K562 (cell line): ENCODE measurements at regions not wholly inside any gene's neighbourhood (a gene's known extent, or its start where the extent isn't known, plus 50 kb on each side); places are given as distances from the start of the nearest gene placed in this dataset.

Experiments used
- ATAC-seq: fragments of 200-7000 bp; cut with Tn5 transposase; 3 replicates; pipeline ENCODE4 v1.9.1; 2020; ENCODE audit warnings: moderate library complexity
- BruUV-seq: library from RNA; stranded (reverse); fragments of 400-500 nt; replicated peaks from 2 replicates; lab custom pipeline; 2021; lab: Mats Ljungman, UMichigan
- CTCF ChIA-PET: fragments of 300-600 bp; formaldehyde crosslinking; extraction: SDS; loops from one replicate; lab custom pipeline; 2021; ENCODE audit warnings: low intra/inter-chr PET ratio; lab: Yijun Ruan, JAX
- POLR2A ChIA-PET: fragments of 300-600, 350-650 bp; sonication (Branson Sonifier 250); formaldehyde crosslinking; extraction: SDS; loops from one replicate; lab custom pipeline; 2021; ENCODE audit warnings: antibody characterized with exemption, inconsistent platforms; lab: Yijun Ruan, JAX
- DNase-seq, 4 experiments: peaks; one replicate each; pipeline versions ENCODE4 v3.0.0 to v3.0.0-alpha.2; 2011 to 2018; ENCODE audit warnings: low spot score in 3 of 4, mixed read lengths in 3 of 4; ENCODE audit errors: extremely low read depth in 1 of 4
- FAIRE-seq: peaks from 2 replicates; lab custom pipeline; 2011; peaks lifted over from hg19 to GRCh38; lab: Jason Lieb, UNC
- H2AFZ ChIP-seq: 2 replicates; pipeline ENCODE4 v1.6.0; 2011; ENCODE audit warnings: low read depth, low read length, control low read depth, inconsistent platforms
- H3K27ac ChIP-seq: fragments of 200-600 bp; 3 replicates; pipeline ENCODE4 v1.8.0; 2011; ENCODE audit warnings: low read depth, mild to moderate bottlenecking, control low read depth, inconsistent platforms, low read length, moderate library complexity, mixed read lengths; ENCODE audit errors: extremely low read depth
- H3K27me3 ChIP-seq, 2 experiments: fragments of 300-600 bp in 1 of 2; 2 replicates in 1 of 2; 3 replicates in 1 of 2; pipeline versions ENCODE4 v1.6.0 to v1.8.0; 2011; ENCODE audit warnings: inconsistent platforms in 2 of 2, low read length in 2 of 2, mild to moderate bottlenecking in 1 of 2, mixed read lengths in 1 of 2, moderate library complexity in 1 of 2; ENCODE audit not compliant: control insufficient read depth in 2 of 2, insufficient read depth in 2 of 2
- H3K36me3 ChIP-seq: fragments of 300-600 bp; 3 replicates; pipeline ENCODE4 v1.8.0; 2011; ENCODE audit warnings: mild to moderate bottlenecking, low read length, inconsistent platforms; ENCODE audit not compliant: control insufficient read depth, insufficient read depth
- H3K4me1 ChIP-seq, 2 experiments: fragments of 200-600 bp in 1 of 2; replicated peaks in 1 of 2; 2 replicates in 1 of 2; 3 replicates in 1 of 2; pipeline versions ENCODE4 v1.5.1 to v1.8.0; 2011; ENCODE audit warnings: inconsistent platforms in 2 of 2, low read length in 2 of 2, mild to moderate bottlenecking in 1 of 2, mixed read lengths in 1 of 2, moderate library complexity in 1 of 2; ENCODE audit not compliant: control insufficient read depth in 2 of 2, insufficient read depth in 2 of 2
- H3K4me2 ChIP-seq: 2 replicates; pipeline ENCODE4 v1.6.1; 2011; ENCODE audit warnings: low read length, control low read depth, inconsistent platforms, mixed read lengths; ENCODE audit not compliant: insufficient read depth
- H3K4me3 ChIP-seq: fragments of 200-600 bp; sonication (generic), shearing (Covaris generic); 2 replicates; pipeline ENCODE4 v1.5.1; 2016; ENCODE audit warnings: control low read depth, inconsistent platforms
- H3K79me2 ChIP-seq: fragments of 200-600 bp; 3 replicates; pipeline ENCODE4 v1.8.0; 2011; ENCODE audit warnings: low read length, inconsistent platforms; ENCODE audit not compliant: control insufficient read depth, insufficient read depth
- H3K9ac ChIP-seq, 2 experiments: 2 replicates each; pipeline versions ENCODE4 v1.6.0 to v1.6.1; 2011; ENCODE audit warnings: low read depth in 2 of 2, low read length in 2 of 2, control low read depth in 1 of 2, inconsistent platforms in 1 of 2, mild to moderate bottlenecking in 1 of 2, mixed read lengths in 1 of 2; ENCODE audit not compliant: insufficient read depth in 1 of 2
- H3K9me1 ChIP-seq: one replicate; pipeline ENCODE4 v1.6.0; 2011; ENCODE audit warnings: inconsistent platforms, mild to moderate bottlenecking, low read length, moderate library complexity; ENCODE audit not compliant: control insufficient read depth, insufficient read depth
- H3K9me3 ChIP-seq: replicated peaks from 2 replicates; pipeline ENCODE4 v1.5.1; 2011; ENCODE audit warnings: low read depth, low read length, inconsistent platforms; ENCODE audit not compliant: control insufficient read depth, insufficient read depth
- H4K20me1 ChIP-seq: replicated peaks from 2 replicates; pipeline ENCODE4 v1.6.1; 2011; ENCODE audit warnings: low read length, inconsistent platforms, mixed read lengths; ENCODE audit not compliant: control insufficient read depth, insufficient read depth
- BDP1 ChIP-seq: IDR thresholded peaks from 3 replicates; pipeline ENCODE4 v1.6.1; 2011; ENCODE audit not compliant: insufficient read length, insufficient read depth
- ELF1 ChIP-seq: fragments of 200-800 bp; sonication (Bioruptor generic); IDR thresholded peaks from 2 replicates; pipeline ENCODE4 v1.6.1; 2016; ENCODE audit warnings: missing genetic modification characterization, missing compliant biosample characterization
- FOXP4 ChIP-seq: sonication (generic); formaldehyde crosslinking; IDR thresholded peaks from 2 replicates; pipeline ENCODE4 v1.8.0; 2022; ENCODE audit warnings: mild to moderate bottlenecking, missing genetic modification reagents, borderline replicate concordance
- HLTF ChIP-seq: fragments of 450-650 bp; IDR thresholded peaks from 2 replicates; pipeline ENCODE4 v1.6.1; 2016
- MAFF ChIP-seq: IDR thresholded peaks from 2 replicates; pipeline ENCODE4 v1.6.1; 2012; ENCODE audit warnings: low read length, improper control_type of control experiment
- PREB ChIP-seq: sonication (generic); formaldehyde crosslinking; IDR thresholded peaks from 2 replicates; pipeline ENCODE4 v1.8.1; 2023; ENCODE audit warnings: mild to moderate bottlenecking, missing genetic modification reagents
- TAF15 ChIP-seq: fragments of 200-400 bp; formaldehyde crosslinking; IDR thresholded peaks from 2 replicates; pipeline ENCODE4 v1.6.1; 2017; ENCODE audit warnings: mild to moderate bottlenecking, low read depth, low read length, moderate library complexity
- THAP12 ChIP-seq: fragments of 250-450 bp; sonication (Bioruptor Pico); IDR thresholded peaks from 2 replicates; pipeline ENCODE4 v1.9.0; 2021; ENCODE audit warnings: mild to moderate bottlenecking, inconsistent platforms
- TRIM24 ChIP-seq, 2 experiments: fragments of 450-650 bp; IDR thresholded peaks; 2 replicates each; pipeline ENCODE4 v1.6.1; 2016
- XRCC4 ChIP-seq: IDR thresholded peaks from one replicate; pipeline ENCODE4 v1.6.1; 2011; ENCODE audit not compliant: insufficient read depth, insufficient read length; ENCODE audit errors: extremely low read depth
- ZBTB34 ChIP-seq: fragments of 250-450 bp; sonication (Bioruptor Pico); IDR thresholded peaks from 2 replicates; pipeline ENCODE4 v1.8.0; 2021; ENCODE audit warnings: mild to moderate bottlenecking, moderate library complexity
- ZNF239 ChIP-seq: fragments of 250-450 bp; sonication (Bioruptor Pico); IDR thresholded peaks from 2 replicates; pipeline ENCODE4 v1.4.0; 2020; ENCODE audit warnings: mild to moderate bottlenecking
- WGBS: fragments of 100-300 bp; shearing (Covaris generic); methylation state at CpG from one replicate; pipeline ENCODE4 v1.1.6; 2016; ENCODE audit warnings: low coverage, mixed read lengths; ENCODE audit not compliant: insufficient coverage; ENCODE audit errors: missing lambda C conversion rate; 5-methylcytosine and 5-hydroxymethylcytosine counted together
- in situ Hi-C: fragments of 300-500 bp; cut with MboI; formaldehyde crosslinking; loops from 4 replicates; pipeline ENCODE4 v1.15.0; 2018; ENCODE audit warnings: inconsistent platforms, mixed read lengths
- intact Hi-C: fragments of 100-400 bp; cut with micrococcal nuclease; formaldehyde crosslinking; loops from 2 replicates; pipeline ENCODE4 v1.14.2; 2022

GRCh38 chr7:153152801-153153422, 393.4 kb downstream of the ACTR3B start (continued):
- TF ChIP-seq THAP12 (CRISPR knock-in tag), result no peak
- TF ChIP-seq ZNF239, result no peak
- TF ChIP-seq, all 486 proteins: peak for 0

- Histone ChIP-seq H3K9ac (no peak overlapping the region), H3K9me1 (no peaks in the 10 kb centered on the region), H3K27ac (no peak overlapping the region), H4K20me1 (no peaks in the 10 kb centered on the region), H3K4me3 (no peak overlapping the region), H3K36me3 (no peaks in the 10 kb centered on the region), H3K79me2 (no peaks in the 10 kb centered on the region), H3K9me3 (no peaks in the 10 kb centered on the region), H3K27me3 (peaks cover 0 to 3% of the 10 kb centered on the region in 2 experiments; a peak in 1 of 5 replicates), H3K4me2 (no peak overlapping the region), H2AFZ (no peak overlapping the region), H3K4me1 (no peaks in the 10 kb centered on the region)
- DNase-seq (no peak), ATAC-seq (no peak), FAIRE-seq (no peak)
- TF ChIP-seq TRIM24 (IDR thresholded peaks at IDR 0.05) (no peak), ZBTB34 (no peak), TAF15 (no peak), PREB (CRISPR knock-in tag) (no peak), HLTF (no peak), XRCC4 (no peak), MAFF (no peak), ELF1 (no peak), BDP1 (no peak), FOXP4 (CRISPR knock-in tag) (no peak)
- in situ Hi-C loops, result no loop called here
- ChIA-PET POLR2A (no interaction called here), CTCF (no interaction called here)
- intact Hi-C loops, result no loop called here
- no TSS peak for BruUV-seq
- 0% methylated on average over 3 of the region's 3 CpGs for WGBS
Observed at GRCh38 chr7:153158149-153158548, 398.6 kb downstream of the ACTR3B start.
